ENCODE measurements at regions not wholly inside any gene's neighbourhood (a gene's known extent, or its start where the extent isn't known, plus 50 kb on each side); places are given as distances from the start of the nearest gene placed in this dataset.

DNA sequence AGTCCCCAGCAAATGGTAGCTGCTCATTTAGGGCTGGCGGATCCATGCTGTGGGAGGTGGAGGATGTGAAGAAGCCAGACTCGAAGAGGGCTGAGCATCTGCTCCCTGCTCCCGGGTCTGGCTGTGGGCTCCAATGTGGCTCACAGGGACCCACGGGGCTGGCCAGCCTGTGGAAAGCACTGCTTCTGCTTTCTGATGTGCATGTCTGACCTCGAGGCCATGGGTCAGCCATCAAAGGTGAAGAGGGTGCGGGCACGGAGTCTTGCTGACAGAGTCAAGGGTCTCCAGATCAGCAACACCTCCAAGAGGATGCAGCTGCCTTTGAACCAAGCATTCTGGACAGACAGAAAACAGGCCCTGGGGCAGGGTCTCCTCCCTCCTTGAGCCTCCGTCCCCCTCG is 178.2 kb downstream of the INHBB start:
- no peak for TF ChIP-seq EZH2phosphoT487 (IDR thresholded peaks at IDR 0.05; ENCODE audit: low read length)
- TF ChIP-seq EZH2 (optimal IDR thresholded peaks at IDR 0.05; ENCODE audit: low read depth, low read length): no peak

Measured in MM.1S (cell line).